ENCODE measurements at regions not wholly inside any gene's neighbourhood (a gene's known extent, or its start where the extent isn't known, plus 50 kb on each side); places are given as distances from the start of the nearest gene placed in this dataset.

DNA sequence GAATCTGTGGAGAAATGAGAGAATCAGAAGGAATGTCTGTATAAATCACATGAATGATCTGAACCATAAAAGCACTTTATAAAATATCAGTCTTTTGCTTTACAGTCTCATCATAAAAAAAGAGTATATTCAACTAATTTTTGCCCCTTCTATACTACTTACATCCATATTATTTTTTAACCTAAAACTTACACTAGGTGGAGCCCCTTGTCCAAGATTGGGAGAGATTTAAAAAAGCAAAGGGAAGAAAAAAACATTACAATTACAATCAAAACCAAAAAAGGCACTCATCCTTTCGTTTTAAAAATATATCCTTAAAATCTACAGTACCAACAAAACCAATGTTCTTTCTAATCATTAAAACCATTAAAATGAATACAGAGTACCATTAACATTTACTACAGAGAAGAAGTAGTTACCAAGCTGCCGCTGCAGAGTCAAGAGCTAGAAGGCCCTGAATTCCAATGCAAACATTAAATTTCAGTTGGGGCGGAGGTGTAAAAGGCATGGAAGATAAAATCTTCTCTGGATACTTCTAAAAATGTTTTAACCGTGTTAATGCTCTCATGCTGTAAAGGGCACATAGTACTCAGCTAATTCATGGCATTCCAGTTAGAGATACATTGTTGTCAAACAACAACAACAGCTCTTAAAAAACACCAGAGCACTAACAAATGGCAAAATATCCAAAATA is 56.7 kb upstream of the EPB41L3 start:
- DNase-seq (ENCODE audit: low read depth in 2 of 3, low spot score in 2 of 3), result no peak

DNA sequence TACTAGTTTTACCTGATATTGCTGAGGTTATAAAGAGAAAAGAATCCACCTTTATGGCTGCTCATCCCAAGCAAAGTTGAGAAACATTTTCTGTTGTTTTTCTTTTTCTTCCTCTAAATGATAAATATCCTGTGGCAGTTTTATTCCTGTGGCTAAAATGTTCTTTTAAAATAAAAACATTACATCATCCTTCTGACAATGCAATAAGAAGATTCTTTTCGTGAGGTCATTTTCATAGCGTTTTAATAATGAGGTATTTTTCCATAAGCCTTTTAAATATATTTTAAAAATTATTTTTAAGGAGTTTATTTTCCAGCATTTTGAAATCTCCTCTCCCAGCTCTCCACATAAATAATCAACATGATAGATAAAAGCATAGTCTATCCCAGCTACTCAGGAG is 52.8 kb upstream of the EPB41L3 start:
- DNase-seq (ENCODE audit: low read depth in 2 of 3, low spot score in 2 of 3), result no peak

All from activated CD8-positive, alpha-beta memory T cell treated with anti-CD3 and anti-CD28 coated beads for 48 hours (primary cell).